PC-9 (cell line): ENCODE measurements at regions not wholly inside any gene's neighbourhood (a gene's known extent, or its start where the extent isn't known, plus 50 kb on each side); places are given as distances from the start of the nearest gene placed in this dataset.

Source experiments
- BruUV-seq: library from RNA; stranded (reverse); fragments of 400-500 nt; replicated peaks from 2 replicates; lab custom pipeline; 2021; lab: Mats Ljungman, UMichigan
- CTCF ChIA-PET: fragments of 300-600 bp; sonication (Branson Sonifier 250); formaldehyde crosslinking; loops from one replicate; lab custom pipeline; 2022; ENCODE audit warnings: antibody characterized with exemption; lab: Charles Lee
- POLR2A ChIA-PET: fragments of 300-600 bp; sonication (Branson Sonifier 250); formaldehyde crosslinking; loops from one replicate; lab custom pipeline; 2022; ENCODE audit warnings: antibody characterized with exemption; ENCODE audit not compliant: unreplicated experiment; lab: Charles Lee
- DNase-seq, 2 experiments: peaks; one replicate each; pipeline versions ENCODE4 v3.0.0 to v3.0.0-alpha.2; 2015 to 2022; ENCODE audit warnings: mixed read lengths in 1 of 2
- H2AFZ ChIP-seq: fragments of 200-600 bp; sonication (generic); 2 replicates; pipeline ENCODE4 v1.8.1; 2017; ENCODE audit warnings: antibody characterized with exemption
- H3F3A ChIP-seq: fragments of 200-600 bp; sonication (generic); 2 replicates; pipeline ENCODE4 v1.8.1; 2017; ENCODE audit warnings: antibody characterized with exemption, mild to moderate bottlenecking, low read depth; ENCODE audit not compliant: insufficient read depth
- H3K27ac ChIP-seq: fragments of 200-600 bp; sonication (generic); 2 replicates; pipeline ENCODE4 v1.6.1; 2016; ENCODE audit warnings: mixed run types
- H3K27me3 ChIP-seq: fragments of 200-600 bp; sonication (generic); 2 replicates; pipeline ENCODE4 v1.6.1; 2016; ENCODE audit warnings: low read depth, mixed run types; ENCODE audit not compliant: insufficient read depth
- H3K36me3 ChIP-seq: fragments of 200-600 bp; sonication (generic); 2 replicates; pipeline ENCODE4 v1.6.1; 2016; ENCODE audit warnings: low read depth, mixed run types
- H3K4me1 ChIP-seq: fragments of 200-600 bp; sonication (generic); replicated peaks from 2 replicates; pipeline ENCODE4 v1.6.1; 2016; ENCODE audit warnings: mixed run types; ENCODE audit not compliant: insufficient read depth
- H3K4me2 ChIP-seq: fragments of 200-600 bp; sonication (generic); 2 replicates; pipeline ENCODE4 v1.6.1; 2017; ENCODE audit warnings: mixed run types
- H3K4me3 ChIP-seq: fragments of 200-600 bp; sonication (generic); 2 replicates; pipeline ENCODE4 v1.6.1; 2016; ENCODE audit warnings: mixed run types
- H3K79me2 ChIP-seq: fragments of 200-600 bp; sonication (generic); 2 replicates; pipeline ENCODE4 v1.6.1; 2017; ENCODE audit warnings: low read depth, mixed run types
- H3K9me2 ChIP-seq: fragments of 200-600 bp; sonication (generic); 2 replicates; pipeline ENCODE4 v1.8.1; 2017; ENCODE audit warnings: mild to moderate bottlenecking; ENCODE audit not compliant: insufficient read depth
- H3K9me3 ChIP-seq: fragments of 200-600 bp; sonication (generic); 2 replicates; pipeline ENCODE4 v1.8.1; 2016; ENCODE audit warnings: low read depth; ENCODE audit not compliant: insufficient read depth
- H4K20me1 ChIP-seq: fragments of 200-600 bp; sonication (generic); 2 replicates; pipeline ENCODE4 v1.8.1; 2017; ENCODE audit not compliant: insufficient read depth
- EZH2 ChIP-seq: fragments of 200-600 bp; sonication (generic); IDR thresholded peaks from 2 replicates; pipeline ENCODE4 v1.8.0; 2017; ENCODE audit warnings: antibody characterized with exemption, low read depth
- intact Hi-C: fragments of 100-400 bp; cut with micrococcal nuclease; formaldehyde crosslinking; loops from one replicate; pipeline ENCODE4 v1.10.0; 2022; ENCODE audit not compliant: unreplicated experiment
- TF ChIP-seq, protein P1 (sequence below): fragments of 200-600 bp; sonication (generic); conservative IDR thresholded peaks from 2 replicates; pipeline ENCODE4 v1.6.1; 2017; ENCODE audit warnings: mixed run types, antibody characterized with exemption, mild to moderate bottlenecking, moderate library complexity

DNA sequence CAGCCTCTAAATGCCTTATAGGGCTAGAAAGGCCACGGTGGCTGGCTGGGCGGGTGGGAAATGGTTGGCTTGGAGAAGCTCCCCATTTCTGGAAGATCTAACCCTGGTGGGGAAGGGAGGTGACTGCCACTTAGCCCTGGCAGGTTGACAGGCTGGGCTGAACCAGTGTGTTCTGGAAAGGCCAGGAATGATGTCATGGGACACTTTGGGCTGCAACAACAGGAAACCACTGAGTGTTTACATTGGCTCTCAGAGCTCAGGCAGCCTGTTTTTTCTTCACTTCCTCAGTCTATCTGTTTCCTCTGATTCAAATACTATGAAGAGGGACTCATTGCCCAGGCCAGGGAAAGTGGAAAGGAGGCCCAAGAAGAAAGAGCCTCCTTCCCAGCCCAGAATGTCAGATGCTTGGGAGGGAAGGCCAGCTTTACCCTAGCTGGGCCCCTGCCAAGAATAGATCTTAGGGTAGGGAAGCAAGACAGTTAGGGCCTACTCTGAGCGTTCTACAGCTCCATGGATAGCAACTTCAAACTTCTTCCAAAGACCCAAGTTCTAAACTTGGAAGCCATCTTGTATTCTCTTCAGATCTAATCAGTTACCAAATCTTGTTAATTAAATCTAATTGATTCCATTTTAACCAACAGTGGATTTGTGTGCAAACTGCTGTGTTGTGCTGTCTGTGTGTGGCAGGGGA is 65.8 kb upstream of the MSN start:
- H3K4me3 ChIP-seq: no peak overlapping the region
- intact Hi-C loops: no loop called here
- no peaks in the 10 kb centered on the region for H3F3A ChIP-seq
- no peak overlapping the region for H3K27ac ChIP-seq
- H3K9me3 ChIP-seq: no peaks in the 10 kb centered on the region
- ChIA-PET CTCF (no interaction called here), POLR2A (no interaction called here)
- TF ChIP-seq, protein P1, sequence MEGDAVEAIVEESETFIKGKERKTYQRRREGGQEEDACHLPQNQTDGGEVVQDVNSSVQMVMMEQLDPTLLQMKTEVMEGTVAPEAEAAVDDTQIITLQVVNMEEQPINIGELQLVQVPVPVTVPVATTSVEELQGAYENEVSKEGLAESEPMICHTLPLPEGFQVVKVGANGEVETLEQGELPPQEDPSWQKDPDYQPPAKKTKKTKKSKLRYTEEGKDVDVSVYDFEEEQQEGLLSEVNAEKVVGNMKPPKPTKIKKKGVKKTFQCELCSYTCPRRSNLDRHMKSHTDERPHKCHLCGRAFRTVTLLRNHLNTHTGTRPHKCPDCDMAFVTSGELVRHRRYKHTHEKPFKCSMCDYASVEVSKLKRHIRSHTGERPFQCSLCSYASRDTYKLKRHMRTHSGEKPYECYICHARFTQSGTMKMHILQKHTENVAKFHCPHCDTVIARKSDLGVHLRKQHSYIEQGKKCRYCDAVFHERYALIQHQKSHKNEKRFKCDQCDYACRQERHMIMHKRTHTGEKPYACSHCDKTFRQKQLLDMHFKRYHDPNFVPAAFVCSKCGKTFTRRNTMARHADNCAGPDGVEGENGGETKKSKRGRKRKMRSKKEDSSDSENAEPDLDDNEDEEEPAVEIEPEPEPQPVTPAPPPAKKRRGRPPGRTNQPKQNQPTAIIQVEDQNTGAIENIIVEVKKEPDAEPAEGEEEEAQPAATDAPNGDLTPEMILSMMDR: no peak
- no peak for TF ChIP-seq EZH2
- no peaks in the 10 kb centered on the region for H3K27me3 ChIP-seq
- H3K79me2 ChIP-seq: no peaks in the 10 kb centered on the region
- BruUV-seq: no TSS peak
- no peaks in the 10 kb centered on the region for H3K36me3 ChIP-seq
- H3K4me2 ChIP-seq: no peak overlapping the region
- no peaks in the 10 kb centered on the region for H4K20me1 ChIP-seq
- no peak overlapping the region for H2AFZ ChIP-seq
- peaks cover 6% of the 10 kb centered on the region; the same call in 1 of the 2 replicates for H3K4me1 ChIP-seq
- no peaks in the 10 kb centered on the region for H3K9me2 ChIP-seq
- DNase-seq: no peak

DNA sequence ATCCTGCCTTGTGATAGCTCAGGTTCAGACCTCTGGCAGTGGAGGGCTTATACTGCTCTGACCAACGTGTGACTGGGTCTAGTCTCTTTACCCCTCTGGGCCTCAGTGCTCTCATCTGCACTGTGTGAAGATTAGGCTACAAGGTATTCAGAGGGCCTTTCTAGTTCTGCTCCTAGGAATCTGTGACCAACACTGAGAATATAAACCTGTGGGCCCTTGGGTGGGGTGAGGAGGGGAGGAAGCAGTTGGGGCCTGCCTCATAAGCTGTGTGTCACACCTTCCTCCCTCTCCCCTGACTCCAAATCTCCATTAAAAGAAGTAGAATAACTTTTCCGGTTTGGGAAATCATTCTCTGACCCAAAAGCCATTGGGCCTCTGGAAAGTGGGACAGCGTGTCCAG is 66.3 kb upstream of the MSN start:
- intact Hi-C loops: no loop called here
- Histone ChIP-seq H3K27me3 (no peaks in the 10 kb centered on the region), H4K20me1 (no peaks in the 10 kb centered on the region), H2AFZ (no peak overlapping the region), H3K4me1 (peaks cover 5% of the 10 kb centered on the region; the same call in 1 of the 2 replicates), H3K79me2 (no peaks in the 10 kb centered on the region), H3K9me2 (no peaks in the 10 kb centered on the region), H3F3A (no peaks in the 10 kb centered on the region), H3K4me3 (no peak overlapping the region), H3K27ac (no peak overlapping the region), H3K4me2 (no peak overlapping the region), H3K36me3 (no peaks in the 10 kb centered on the region), H3K9me3 (no peaks in the 10 kb centered on the region)
- CTCF ChIA-PET: no interaction called here
- no peak for DNase-seq
- no TSS peak for BruUV-seq
- no peak for TF ChIP-seq EZH2
- TF ChIP-seq, protein P1: no peak
- POLR2A ChIA-PET: no interaction called here

DNA sequence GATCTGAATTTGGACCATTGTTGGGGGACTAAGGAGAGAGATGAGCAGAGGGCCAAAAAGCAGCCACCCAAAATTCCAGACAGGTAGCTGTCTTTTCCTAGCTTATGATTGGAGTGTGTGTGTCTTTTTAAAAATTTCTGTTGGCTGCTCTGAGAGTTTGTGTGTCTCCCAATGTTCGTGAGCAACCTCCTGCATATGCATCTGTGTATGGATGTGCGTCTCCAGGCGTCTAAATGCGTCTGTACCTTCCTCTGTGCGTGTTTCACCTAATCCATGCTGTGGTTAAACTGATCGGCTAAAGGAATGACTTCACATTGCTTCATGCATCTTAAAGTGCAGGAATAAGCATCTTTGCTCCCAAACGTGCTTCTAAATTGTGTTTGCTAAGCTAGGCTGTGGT is 65.5 kb upstream of the LAS1L start:
- no peak overlapping the region for H3K27ac ChIP-seq
- BruUV-seq: no TSS peak
- no peak overlapping the region for H3K4me3 ChIP-seq
- H3K4me1 ChIP-seq: 0 out of 2 replicates have a peak, but pooled peaks cover 5% of the 10 kb centered on the region
- no peaks in the 10 kb centered on the region for H3K27me3 ChIP-seq
- H3F3A ChIP-seq: no peaks in the 10 kb centered on the region
- H2AFZ ChIP-seq: no peak overlapping the region
- H4K20me1 ChIP-seq: no peaks in the 10 kb centered on the region
- DNase-seq: no peak
- H3K9me2 ChIP-seq: no peaks in the 10 kb centered on the region
- no peaks in the 10 kb centered on the region for H3K36me3 ChIP-seq
- intact Hi-C loops: no loop called here
- no peaks in the 10 kb centered on the region for H3K79me2 ChIP-seq
- H3K9me3 ChIP-seq: no peaks in the 10 kb centered on the region
- POLR2A ChIA-PET: no interaction called here
- no peak overlapping the region for H3K4me2 ChIP-seq
- no peak for TF ChIP-seq EZH2
- TF ChIP-seq, protein P1: no peak
- CTCF ChIA-PET: no interaction called here
